ENCODE measurements at regions not wholly inside any gene's neighbourhood (a gene's known extent, or its start where the extent isn't known, plus 50 kb on each side); places are given as distances from the start of the nearest gene placed in this dataset.

DNA sequence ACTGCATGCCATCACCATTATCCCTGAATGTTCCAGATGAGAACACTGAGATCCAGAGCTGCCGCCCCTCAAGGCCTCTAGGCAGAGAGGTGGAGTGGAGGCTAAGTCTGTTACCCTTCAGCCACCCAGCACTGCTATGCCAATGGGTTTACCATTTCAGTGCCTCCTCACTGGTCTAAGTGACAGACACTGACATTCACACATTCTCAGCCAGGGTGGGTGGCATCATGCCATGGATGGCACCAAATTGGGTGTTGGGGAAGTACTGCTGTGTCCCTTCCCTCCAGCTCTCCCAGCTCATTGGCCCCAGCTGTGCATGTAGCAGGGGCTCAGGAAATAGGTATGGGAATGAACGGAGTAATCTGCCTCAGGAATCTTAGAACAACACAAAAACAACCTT, 96.8 kb upstream of the PLET1 start:
- TF ChIP-seq, protein P1, sequence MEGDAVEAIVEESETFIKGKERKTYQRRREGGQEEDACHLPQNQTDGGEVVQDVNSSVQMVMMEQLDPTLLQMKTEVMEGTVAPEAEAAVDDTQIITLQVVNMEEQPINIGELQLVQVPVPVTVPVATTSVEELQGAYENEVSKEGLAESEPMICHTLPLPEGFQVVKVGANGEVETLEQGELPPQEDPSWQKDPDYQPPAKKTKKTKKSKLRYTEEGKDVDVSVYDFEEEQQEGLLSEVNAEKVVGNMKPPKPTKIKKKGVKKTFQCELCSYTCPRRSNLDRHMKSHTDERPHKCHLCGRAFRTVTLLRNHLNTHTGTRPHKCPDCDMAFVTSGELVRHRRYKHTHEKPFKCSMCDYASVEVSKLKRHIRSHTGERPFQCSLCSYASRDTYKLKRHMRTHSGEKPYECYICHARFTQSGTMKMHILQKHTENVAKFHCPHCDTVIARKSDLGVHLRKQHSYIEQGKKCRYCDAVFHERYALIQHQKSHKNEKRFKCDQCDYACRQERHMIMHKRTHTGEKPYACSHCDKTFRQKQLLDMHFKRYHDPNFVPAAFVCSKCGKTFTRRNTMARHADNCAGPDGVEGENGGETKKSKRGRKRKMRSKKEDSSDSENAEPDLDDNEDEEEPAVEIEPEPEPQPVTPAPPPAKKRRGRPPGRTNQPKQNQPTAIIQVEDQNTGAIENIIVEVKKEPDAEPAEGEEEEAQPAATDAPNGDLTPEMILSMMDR (IDR thresholded peaks at IDR 0.05), result no peak
- no peak for TF ChIP-seq POLR2A (IDR thresholded peaks at IDR 0.05)
